NCI-H128 (cell line): ENCODE measurements at regions not wholly inside any gene's neighbourhood (a gene's known extent, or its start where the extent isn't known, plus 50 kb on each side); places are given as distances from the start of the nearest gene placed in this dataset.
"Not testable (repeated sequence)": the region's sequence is repeated elsewhere in the genome, so short reads cannot be mapped to it uniquely, and the experiment has no call there.

Experiments
- DNase-seq: peaks from one replicate; lab custom pipeline; 2025; ENCODE audit not compliant: unreplicated experiment; lab: John Stamatoyannopoulos, UW

DNA sequence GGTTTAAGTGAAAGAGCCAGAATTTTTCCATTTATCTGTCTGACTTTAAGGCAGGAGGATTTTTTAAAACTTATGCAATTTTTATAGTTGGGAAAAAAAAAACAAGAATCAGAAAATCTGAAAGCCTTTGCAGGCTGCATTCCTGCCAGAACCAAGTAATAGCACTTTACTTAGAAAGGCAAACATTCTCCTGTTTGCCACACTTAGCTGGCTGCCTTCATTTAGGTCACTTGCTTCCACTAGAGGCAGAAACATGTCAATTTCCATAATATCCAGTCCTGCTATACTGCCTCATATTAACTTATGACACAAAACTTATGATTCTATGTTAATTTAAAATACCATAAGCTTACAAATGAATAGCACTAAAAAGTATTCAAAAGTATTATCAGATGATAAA, 425.8 kb downstream of the FRK start:
- no peak for DNase-seq

DNA sequence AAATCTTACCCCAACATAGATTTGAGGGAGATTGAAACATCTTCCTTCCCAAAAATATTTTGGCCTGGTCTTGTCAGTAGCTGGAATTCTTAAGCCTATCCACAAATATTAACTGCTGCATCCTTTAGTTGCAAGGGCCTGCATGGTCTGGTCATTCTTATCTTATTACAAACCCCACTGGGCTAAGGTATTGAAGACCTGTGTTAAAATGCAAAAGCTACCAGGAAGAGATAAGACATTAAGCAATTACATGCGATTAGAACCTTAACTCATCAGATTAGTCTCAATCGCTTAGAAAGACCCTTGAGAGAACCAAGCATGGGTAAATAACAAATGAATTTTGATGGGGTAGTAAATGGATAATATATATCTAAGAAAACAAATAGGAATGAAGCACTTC, 426.6 kb downstream of the FRK start:
- DNase-seq, result no peak

DNA sequence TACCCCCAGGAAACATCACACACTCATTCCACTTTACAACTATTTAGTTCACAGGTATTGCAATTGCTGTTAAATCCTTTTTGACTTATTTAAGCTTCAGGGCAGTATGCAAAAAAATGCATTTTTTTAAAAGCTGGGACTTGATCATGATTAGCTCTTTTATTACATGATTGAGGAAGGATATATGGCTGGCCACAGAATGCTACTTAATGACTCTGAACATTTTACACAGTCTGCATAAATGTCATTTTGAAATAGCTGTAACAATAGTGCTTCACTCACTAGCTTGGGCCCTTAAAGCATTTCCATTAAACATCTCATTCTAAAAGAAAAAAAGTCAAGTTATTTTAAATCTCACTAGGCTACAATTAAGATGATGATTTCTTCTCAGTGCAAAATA, 429.7 kb downstream of the FRK start:
- DNase-seq, result no peak

DNA sequence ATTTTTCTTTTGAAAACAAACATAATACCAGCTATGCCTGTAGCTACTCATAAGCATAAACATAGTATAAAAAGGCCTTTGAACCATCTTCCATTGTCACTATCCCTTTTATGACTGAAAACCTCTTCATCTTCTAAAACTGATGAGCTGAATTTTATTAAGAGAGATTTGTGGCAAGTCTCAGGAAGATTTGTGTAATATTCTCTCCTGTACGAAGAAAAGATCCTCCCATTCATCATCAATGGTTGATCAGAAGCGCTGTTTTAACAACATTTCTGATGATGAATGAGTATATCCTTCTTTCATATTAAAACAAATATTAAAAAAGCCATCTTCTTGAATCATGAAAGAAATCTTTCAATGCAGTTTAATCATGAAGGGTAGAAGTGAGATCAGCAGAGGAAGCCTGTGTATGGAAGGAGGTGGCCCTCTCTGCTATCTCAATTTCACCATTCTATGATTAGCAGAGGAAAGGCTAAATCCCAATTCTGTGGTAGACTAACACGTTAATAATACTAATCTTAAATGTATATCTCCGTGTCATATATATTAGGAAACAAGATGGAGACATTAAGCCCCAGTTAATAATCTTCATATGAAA, 430.2 kb downstream of the FRK start:
- no peak for DNase-seq

DNA sequence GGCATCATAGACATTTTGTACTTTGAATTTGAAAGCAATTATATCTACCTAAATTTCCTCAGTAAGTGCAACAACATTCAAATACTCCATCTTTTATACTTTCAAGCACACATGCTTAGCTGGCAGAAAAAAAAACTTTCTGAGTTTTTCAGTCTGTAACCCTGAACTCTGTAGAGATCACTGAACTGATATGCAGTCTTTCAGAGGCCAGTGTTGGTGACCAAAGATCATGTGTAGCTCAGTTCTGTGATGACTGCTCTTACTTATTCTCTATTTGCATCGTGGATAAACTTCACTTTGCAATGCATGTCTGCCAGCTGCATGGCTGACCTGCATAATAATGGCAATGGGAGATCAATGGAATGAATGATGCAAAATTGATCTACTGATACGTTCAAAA, 431.3 kb downstream of the FRK start:
- DNase-seq, result no peak

DNA sequence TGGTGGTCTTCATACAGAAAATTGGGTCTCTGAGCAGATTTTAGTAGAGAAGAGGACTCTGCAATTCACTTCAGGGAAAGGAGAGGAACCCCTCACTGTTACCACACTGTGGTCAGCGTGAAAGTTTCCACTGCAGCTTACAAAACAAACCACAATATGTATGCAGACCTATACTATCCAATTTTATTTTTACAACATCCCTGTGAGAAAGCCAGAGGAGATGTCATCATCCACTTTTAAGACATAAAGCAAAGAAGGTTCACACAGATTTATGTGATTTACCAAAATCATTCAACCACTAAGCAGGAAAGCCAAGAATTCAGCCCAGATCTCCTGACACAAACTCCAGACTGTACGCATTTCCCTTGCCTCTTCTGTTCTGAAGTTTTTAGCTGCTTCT, 442.4 kb downstream of the FRK start:
- no peak for DNase-seq

DNA sequence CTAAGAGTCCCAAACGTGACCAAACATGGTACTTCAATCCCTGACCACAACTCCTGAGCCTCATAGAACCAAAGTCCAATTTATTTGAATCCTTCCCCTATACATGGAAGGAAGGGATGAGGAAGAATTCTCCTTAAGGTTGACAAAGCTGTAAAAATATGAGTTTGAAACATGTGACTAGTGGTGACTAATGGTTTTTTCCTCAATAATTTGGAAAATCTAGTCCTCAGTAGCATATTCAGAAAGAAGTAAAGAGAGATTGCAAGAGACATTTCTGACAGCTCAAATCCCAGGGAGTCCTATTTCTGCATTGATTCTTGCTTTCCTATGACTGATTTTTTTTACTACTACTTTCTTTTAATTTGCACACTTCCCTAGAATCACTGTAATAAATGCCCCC, 443.7 kb downstream of the FRK start:
- no peak for DNase-seq

DNA sequence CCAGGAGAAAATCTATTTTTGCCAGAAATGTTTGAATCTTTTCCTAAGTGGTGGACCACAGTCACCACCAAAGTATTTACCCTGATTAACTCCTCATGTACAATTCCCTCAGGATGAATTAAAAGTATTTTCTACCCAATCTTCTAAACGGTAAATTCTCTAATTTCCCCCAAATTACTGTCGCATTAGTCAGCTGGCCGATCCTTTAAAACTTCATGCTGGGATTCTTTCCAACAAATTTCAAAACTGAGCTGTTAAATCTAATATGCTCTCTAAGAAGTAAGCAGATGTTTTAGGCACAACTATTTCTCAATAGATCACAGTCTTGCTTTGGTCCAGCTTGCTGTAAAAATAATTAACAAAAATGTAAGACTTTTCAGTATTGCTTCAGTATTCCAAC, 447.2 kb downstream of the FRK start:
- DNase-seq, result no peak

DNA sequence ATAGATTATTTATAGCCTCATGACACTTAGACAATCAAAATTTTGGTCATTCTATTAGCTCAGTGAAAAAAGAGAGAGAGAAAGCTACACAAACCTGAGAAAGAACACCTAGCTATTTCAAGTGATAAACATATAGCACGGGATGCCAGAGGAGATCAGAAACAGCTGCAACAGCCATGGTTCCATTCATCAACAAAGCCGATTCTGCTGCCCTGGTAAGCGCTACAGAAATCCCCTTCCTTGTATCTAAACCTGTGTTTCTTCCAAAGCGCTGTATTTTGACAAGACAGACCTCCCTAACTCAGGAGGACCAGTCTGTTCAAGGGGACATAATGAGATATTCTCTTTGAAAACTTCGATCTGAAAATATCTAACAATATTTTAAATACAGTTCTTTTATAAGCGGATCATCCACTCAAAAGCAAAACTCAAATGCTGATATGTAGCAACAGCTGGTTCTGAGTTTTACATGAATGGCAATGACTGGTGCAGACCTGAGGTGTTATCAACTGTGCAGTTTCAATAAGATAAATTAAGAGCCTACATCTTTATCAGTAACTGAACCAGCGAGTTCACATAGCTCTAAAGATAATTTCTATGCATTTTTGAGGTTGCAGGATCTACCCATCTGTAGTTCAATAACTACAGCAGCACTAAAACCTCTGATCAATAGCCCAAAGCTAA, 447.8 kb downstream of the FRK start:
- DNase-seq, result no peak

DNA sequence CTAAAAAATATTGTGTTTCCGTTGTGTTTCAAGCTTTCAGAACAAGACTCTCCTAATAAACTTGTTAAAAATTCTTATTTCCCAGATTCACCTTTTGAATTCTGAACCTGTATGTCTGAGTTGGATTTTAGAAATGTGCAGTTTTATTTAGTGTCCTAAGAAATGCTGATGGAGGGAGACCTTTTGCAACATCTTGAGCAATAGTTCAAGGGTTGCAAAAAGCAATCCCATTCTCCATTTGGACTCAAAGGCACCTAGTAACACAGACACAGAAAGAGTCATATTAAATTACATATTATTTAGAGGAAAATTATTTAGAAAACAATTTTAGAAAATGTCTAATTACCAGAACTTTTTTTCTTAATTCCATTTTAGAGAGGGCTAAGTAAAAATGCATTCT, 448.5 kb downstream of the FRK start:
- no peak for DNase-seq

DNA sequence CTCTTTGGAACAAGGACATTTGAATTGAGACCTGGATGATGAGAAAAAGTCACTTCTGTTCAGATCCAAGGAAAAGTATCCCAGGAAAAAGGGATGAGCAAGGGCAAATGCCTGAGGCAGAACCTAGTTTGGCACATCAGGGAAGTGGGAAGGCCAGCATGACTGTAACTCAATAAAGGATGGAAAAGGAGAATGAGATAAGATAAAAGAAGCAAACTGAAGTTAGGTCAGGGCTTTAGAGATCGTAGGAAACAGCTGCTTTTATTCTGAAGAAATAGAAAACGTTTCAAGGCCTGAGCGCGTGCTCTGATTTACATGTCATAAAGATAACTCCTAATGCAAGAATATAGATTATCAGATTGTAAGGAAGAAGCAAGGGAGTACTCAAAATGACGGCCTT, 450.0 kb downstream of the FRK start:
- no peak for DNase-seq

DNA sequence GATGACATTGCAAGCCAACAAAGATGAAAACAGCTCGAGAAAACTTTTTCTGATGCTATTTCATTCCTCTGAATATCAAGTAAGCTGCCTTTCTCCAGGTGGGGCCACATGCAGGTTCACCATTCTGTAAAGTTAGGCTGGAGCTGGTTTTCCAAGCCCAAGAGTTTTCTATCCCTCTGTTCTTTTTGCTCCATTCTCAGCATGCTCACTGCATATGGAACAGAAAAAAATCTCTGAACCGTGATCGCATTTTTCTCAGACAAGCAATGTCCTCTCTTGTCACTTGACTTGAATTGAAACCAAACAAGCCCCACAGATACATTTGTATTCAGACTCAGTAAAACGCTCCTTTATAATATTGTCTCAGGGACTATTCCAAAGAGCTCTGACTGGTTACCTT, 451.6 kb downstream of the FRK start:
- no peak for DNase-seq

DNA sequence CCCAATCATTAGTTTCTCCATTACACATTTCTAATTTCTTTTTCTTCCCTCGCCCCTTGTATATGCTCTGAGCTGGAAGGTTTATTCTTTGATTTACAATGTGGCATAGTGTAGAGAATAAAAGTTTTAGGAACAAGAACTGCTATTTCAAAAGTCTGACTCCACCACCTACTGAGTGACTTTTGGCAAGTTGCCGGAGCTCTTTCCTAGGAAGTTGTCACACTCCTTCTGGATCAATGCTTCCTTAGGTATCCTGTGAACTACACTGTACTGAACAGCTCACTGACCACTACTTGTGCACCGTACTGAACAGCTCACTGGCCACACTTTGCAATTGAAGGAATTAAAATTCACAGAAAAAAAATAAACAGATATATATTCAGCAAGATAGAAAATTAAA, 458.2 kb downstream of the FRK start:
- no peak for DNase-seq

DNA sequence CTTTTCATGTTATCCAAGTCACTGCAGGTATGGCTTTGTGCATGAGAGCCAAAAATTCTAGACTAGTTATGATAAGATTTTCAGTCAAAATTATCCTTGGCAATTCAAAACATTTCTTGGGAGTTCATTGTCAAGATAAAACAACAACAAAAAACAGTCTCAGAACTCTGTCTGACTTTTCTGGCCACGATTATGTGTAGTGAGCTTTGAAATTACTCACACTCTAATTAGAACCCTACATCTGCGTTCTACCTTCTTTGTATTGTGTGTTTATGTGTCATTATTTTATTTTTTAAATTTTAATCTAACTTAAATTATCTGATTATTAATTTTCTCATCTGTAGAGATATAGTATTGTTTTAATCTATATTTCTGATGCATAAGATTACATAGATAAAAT, 459.2 kb downstream of the FRK start:
- no peak for DNase-seq

DNA sequence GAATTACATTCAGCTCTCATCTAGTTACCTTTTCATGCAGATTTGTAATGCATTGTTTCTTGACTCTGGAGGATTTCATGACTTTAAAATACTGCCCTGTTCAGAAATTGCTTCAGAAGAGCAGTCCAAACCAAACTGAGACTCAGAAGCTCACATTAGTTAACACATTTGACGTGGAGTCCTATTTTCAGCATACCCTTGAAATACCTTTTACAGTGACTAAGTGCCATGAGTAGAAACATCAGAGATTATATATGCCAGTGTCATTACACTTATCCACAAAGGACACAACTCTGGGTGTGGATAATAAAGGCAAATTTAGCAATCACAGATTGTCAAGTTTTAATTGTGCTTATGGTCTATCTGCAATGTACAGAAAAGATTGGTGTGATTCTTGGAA, 459.6 kb downstream of the FRK start:
- no peak for DNase-seq

DNA sequence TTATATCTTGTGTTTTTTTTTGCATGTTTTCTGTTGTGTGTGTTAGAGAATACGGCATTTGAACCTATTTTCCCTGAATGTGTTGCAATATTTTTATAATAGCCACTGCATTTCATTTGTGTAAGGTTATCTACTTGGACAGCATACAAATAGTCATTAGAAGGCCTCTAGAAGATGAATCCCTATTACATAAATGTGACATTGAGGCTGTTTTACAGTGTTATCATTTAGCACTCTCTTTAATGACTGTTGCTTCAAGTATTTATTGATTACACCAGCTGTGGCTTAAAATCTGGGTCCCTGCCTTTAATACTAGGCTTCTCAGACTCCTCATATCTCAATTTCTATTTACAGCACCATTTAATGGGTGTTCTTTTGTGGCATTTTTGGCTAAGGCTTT, 465.8 kb downstream of the FRK start:
- DNase-seq, result no peak

DNA sequence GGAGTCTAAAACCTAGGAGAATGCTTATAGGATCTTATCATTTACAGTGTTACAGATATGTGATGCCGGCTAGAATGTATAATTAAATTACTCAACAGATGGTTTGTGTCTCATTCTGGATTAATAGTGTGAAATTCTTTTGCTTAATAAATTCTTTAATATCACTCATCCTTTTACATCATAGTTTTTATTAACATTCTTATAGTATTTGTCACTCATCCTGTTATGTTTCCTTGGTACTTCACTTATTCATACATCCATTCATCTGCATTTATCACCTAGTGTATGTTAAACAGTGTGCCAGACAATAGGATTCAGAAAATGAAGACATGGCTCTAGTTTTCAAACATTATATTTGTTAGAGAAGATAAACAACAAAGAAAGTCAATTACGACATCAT, 468.7 kb downstream of the FRK start:
- no peak for DNase-seq

DNA sequence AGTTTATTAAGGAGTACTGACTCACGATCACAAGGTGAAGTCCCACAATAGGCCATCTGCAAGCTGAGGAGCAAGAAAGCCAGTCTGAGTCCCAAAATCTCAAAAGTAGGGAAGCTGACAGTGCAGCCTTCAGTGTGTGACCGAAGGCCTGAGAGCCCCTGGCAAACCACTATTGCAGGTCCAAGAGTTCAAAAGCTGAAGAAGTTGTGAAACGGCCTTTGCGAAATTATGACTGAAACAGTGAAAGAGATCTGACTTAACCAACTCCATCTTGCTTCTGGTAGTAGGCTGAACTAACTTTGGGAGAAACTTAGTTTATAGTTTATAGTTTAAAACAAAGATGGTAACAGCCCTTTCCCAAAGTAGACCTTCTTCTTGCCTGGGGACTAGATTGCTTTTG, 471.6 kb downstream of the FRK start:
- not testable (repeated sequence) for DNase-seq

DNA sequence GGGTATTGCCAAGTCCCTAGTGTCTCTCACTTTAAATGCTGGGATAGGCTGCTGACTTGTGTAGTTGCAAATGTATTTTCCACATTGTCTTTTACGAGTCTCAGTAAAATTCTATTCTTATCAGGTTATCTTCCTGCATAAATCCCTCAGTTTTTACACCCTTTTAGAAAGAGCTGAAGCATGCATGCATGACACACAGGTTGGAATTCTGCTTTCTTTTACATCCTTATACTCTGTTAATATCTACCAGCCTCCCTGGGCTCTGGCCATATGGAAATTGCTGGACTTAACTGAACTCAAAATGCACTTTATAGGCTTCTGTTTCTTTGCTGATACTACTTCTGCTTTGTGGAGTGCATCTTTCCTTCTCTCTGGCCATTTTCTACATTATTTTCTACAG, 477.4 kb downstream of the FRK start:
- DNase-seq, result no peak

DNA sequence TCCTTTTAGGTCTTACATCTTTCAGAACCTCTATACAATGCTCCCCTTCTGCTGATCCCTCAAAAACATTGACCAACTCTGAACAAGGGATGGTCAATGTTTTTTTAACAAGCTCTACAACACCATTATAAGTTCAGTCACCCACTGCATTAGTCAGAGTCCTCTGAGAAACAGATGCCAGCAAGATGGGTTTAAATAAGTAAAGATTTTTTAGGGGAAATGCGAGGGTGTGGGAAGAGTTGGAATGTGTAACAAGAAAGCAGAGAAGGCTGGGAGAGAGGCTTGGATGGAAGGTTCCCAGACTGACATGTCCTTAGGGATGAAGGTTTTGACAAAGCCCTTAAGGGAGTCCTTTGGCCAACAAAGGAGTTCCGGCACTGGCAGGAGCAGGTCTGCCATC, 478.3 kb downstream of the FRK start:
- DNase-seq, result no peak

DNA sequence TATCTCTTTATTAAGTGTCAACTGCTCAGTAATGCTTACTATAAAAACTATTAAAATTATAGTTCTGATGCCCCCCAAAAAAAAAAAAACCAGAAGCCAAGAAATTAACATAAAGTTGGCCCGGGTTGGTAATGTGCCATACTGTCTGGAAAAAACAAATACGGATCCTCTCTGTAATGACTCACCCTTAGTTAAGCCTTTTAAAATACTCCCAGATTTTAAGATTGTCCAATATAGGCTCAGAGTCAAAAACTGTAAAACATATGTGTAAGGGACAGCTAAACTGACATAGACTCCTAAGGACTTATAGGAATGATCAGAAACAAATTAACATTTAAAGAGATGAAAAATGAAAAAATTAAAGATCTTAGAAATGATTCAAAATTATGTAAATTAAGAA, 481.1 kb downstream of the FRK start:
- DNase-seq, result not testable (repeated sequence)

DNA sequence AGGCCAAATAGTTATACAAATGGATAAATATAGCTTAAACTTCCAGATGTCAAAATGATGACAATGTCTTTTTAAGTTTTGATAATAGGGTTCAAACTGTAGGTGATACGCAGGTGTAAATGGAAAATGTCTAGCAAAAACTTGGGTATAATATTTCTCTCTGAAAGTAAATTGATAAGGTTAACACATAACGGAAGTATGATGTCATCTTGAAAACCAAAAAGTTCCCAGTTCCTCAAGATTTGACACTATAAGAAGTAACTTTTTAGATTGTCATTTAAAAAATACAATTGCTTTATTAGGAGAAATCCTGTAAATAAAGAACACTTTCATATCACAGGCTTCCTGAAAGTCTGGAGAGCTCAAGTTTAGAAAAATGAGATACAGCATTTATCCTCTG, 483.4 kb downstream of the FRK start:
- no peak for DNase-seq

DNA sequence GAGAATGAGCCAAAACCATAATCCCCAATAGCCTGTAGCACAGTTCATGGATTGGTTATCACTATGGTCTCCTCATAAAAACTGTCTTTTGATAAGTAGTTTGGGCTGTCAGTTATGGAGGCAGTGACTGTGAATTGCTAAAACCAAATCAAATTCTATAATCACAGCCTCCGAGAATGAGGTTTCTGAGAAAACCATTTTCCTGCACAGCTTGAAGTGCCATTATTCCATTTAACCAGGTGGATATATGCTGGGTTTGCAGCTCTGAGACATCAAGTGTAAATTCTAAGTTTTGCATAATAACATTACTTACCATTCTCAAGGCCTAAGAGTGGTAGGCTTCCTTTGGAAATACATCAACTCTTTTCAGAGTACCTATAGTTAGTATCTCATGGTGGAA, 485.4 kb downstream of the FRK start:
- DNase-seq, result no peak
